Ovary (tissue), 7 donors: ENCODE measurements at regions not wholly inside any gene's neighbourhood (a gene's known extent, or its start where the extent isn't known, plus 50 kb on each side); places are given as distances from the start of the nearest gene placed in this dataset.

ENCODE experiments used
- DNase-seq, 5 donors: peaks; one replicate each; pipeline ENCODE4 v3.0.0-alpha.2; 2019 to 2020
- H3K27ac ChIP-seq, 2 donors: fragments of 200-600 bp; one replicate each; pipeline versions ENCODE4 v1.5.1 to v1.8.0; 2019 to 2022
- H3K27me3 ChIP-seq: fragments of 200-600 bp; one replicate; pipeline ENCODE4 v1.8.0; 2022
- H3K36me3 ChIP-seq: fragments of 200-600 bp; sonication (generic); one replicate; pipeline ENCODE4 v1.5.1; 2019
- H3K4me1 ChIP-seq: one replicate; pipeline ENCODE4 v1.8.1; 2013; ENCODE audit warnings: mild to moderate bottlenecking, moderate library complexity; ENCODE audit not compliant: insufficient read depth
- H3K4me3 ChIP-seq: fragments of 200-600 bp; sonication (generic); one replicate; pipeline ENCODE4 v1.5.1; 2017
- H3K9me3 ChIP-seq, 2 donors: fragments of 200-600 bp in 1 of 2; sonication (generic) in 1 of 2; one replicate each; pipeline versions ENCODE4 v1.5.1 to v1.8.1; 2013 to 2019; ENCODE audit warnings: mild to moderate bottlenecking in 1 of 2, moderate library complexity in 1 of 2
- EP300 ChIP-seq: sonication (generic); formaldehyde crosslinking; IDR thresholded peaks from one replicate; pipeline ENCODE4 v1.6.1; 2017; ENCODE audit warnings: antibody characterized with exemption
- POLR2A ChIP-seq: fragments of 450-650 bp; IDR thresholded peaks from one replicate; pipeline ENCODE4 v1.6.1; 2017; ENCODE audit warnings: antibody characterized with exemption, mild to moderate bottlenecking, moderate library complexity
- WGBS, 3 donors: extraction: QIAGEN DNeasy Blood & Tissue Kit in 1 of 3; methylation state at CpG; one replicate each; pipeline versions ENCODE4 v1.1.5 to v1.1.7; 2013 to 2017; 5-methylcytosine and 5-hydroxymethylcytosine counted together
- intact Hi-C, 4 donors: fragments of 100-400 bp; cut with DNase I; formaldehyde crosslinking; loops; one replicate each; pipeline versions ENCODE4 v1.11.0 to v1.15.1; 2022 to 2023
- TF ChIP-seq, protein P1 (sequence below), 3 donors: fragments of 450-650 bp in 2 of 3; fragments of 200-600 bp in 1 of 3; IDR thresholded peaks; one replicate each; pipeline versions ENCODE4 v1.5.1 to v1.8.0; 2016 to 2022; ENCODE audit warnings: antibody characterized with exemption in 3 of 3, mild to moderate bottlenecking in 1 of 3
- donor health status: DM: no; HTN: no; CAD: no; lungs with moderate emphysema.
- donor health status: DM: no; HTN: no; CAD: no.
- donor health status: Bipolar disorder and iron deficiency.
- donor health status: DM: no; HTN: no; CAD: no.
- donor health status: DM: yes; HTN: yes; CAD: no.

DNA sequence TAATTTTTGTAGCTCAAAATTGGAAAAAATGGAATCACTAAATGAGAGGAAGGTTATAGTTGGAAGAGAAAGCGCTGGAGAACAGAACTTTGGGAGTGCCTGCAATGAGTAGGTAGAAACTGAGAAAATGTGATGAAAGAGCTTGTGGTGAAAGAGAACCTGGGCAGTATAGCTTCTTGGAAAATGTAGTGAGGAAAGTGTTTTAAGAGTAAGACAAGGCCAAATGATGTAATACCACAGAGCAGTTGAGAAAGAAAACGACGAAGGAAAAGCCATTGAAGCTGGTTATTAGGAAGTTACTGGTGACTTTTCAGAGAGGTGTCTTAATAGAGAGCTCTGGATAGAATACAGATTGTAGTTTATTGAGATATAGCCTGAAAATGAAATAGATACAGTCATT, 255.3 kb downstream of the AEBP2 start:
- H3K4me1 ChIP-seq = no peaks in the 10 kb centered on the region
- H3K4me3 ChIP-seq = no peak overlapping the region
- H3K9me3 ChIP-seq = no peaks in the 10 kb centered on the region
- no peak for DNase-seq
- H3K27ac ChIP-seq = no peak overlapping the region
- no peak for TF ChIP-seq EP300
- TF ChIP-seq POLR2A = no peak
- TF ChIP-seq, protein P1, sequence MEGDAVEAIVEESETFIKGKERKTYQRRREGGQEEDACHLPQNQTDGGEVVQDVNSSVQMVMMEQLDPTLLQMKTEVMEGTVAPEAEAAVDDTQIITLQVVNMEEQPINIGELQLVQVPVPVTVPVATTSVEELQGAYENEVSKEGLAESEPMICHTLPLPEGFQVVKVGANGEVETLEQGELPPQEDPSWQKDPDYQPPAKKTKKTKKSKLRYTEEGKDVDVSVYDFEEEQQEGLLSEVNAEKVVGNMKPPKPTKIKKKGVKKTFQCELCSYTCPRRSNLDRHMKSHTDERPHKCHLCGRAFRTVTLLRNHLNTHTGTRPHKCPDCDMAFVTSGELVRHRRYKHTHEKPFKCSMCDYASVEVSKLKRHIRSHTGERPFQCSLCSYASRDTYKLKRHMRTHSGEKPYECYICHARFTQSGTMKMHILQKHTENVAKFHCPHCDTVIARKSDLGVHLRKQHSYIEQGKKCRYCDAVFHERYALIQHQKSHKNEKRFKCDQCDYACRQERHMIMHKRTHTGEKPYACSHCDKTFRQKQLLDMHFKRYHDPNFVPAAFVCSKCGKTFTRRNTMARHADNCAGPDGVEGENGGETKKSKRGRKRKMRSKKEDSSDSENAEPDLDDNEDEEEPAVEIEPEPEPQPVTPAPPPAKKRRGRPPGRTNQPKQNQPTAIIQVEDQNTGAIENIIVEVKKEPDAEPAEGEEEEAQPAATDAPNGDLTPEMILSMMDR (IDR thresholded peaks at IDR 0.05) = no peak
- no peaks in the 10 kb centered on the region for H3K36me3 ChIP-seq
- H3K27me3 ChIP-seq = no peaks in the 10 kb centered on the region
- intact Hi-C loops = no loop called here
- WGBS, 3 donors = 41 to 64% (median 52%) methylated on average over 3 of the region's 3 CpGs

DNA sequence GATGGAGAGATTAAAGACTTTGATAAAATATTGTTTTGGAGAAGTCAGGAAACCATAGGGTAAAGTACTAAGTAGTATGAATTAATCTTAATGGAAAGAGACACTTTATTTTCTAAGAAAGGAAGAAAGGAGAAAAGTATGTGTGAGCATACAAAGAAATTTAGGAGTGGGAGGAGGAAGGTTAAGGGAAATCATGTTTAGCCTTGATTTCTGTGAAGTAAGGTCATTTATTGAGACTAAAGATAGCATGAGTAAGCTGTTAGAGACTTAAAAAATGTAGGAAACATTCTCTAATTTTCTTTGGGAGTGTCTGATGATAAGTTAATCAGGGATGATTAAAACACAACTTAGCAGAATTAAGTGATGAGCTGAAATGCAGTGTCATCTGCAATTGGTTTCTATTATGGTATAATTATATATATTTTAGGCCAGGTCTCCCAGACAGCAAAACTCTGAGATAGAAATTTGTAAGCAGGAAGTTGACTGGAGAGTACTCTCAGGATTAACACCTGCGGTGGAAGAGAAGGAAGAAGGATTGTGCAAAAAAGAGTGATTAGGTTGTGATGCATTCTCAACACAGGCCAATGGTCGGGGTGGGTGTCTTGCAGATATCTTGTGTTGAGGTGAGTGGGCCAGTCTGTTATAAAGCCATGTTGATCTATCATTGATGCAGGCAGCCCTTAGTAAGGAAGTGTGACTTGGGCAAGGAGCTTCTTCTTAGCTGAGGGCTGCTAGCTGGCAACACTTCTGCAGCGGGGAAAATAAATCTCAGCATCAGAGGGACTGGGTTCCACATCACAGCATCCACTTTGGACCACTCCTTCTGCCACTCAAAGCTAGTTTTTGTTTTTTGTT, 256.2 kb downstream of the AEBP2 start:
- H3K9me3 ChIP-seq = no peaks in the 10 kb centered on the region
- intact Hi-C loops = no loop called here
- TF ChIP-seq, protein P1 (IDR thresholded peaks at IDR 0.05) = no peak
- TF ChIP-seq POLR2A (no peak), EP300 (no peak)
- H3K27me3 ChIP-seq = no peaks in the 10 kb centered on the region
- no peak overlapping the region for H3K27ac ChIP-seq
- H3K4me1 ChIP-seq = no peaks in the 10 kb centered on the region
- H3K36me3 ChIP-seq = no peaks in the 10 kb centered on the region
- WGBS, 3 donors = 64 to 75% (median 69%) methylated on average over 3 of the region's 3 CpGs
- no peak for DNase-seq
- no peak overlapping the region for H3K4me3 ChIP-seq

DNA sequence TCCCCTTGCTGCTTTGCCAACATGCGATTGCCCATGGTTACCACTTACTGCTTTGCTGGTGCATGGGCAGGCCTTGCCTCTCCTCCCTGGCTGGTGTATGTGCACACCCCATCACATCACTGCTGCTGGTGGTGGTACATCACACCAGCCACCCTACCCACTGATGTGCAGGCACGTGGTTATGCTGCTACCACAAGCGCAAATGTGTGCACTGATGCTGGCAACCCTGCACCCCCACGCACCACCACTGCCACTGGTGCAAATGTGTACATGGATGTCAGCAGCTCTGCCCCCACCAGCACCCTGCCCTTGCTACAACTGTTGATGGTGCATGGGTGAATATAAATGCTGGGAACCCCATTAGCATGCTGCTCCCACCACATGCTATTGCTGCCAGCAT, 261.7 kb downstream of the AEBP2 start:
- no peak overlapping the region for H3K4me3 ChIP-seq
- DNase-seq = no peak
- no peak for TF ChIP-seq POLR2A
- no peaks in the 10 kb centered on the region for H3K36me3 ChIP-seq
- WGBS, 3 donors = 78 to 94% (median 86%) methylated on average over 4 of the region's 4 CpGs
- H3K27ac ChIP-seq = no peak overlapping the region
- no peaks in the 10 kb centered on the region for H3K9me3 ChIP-seq
- H3K27me3 ChIP-seq = no peaks in the 10 kb centered on the region
- intact Hi-C loops = no loop called here
- no peaks in the 10 kb centered on the region for H3K4me1 ChIP-seq

DNA sequence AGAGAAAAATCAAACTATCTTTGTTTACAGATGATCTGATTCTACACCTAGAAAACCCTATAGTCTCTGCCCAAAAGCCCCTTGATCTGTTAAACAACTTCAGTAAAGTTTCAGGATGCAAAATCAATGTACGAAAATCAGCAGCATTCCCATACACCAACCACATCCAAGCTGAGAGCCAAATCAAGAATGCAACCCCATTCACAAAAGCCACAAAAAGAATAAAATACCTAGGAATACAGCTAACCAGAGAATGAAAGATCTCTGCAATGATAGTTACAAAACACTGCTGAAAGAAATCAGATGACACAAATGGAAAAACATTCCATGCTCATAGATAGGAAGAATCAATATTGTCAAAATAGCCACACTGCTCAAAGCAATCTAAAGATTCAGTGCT, 265.7 kb downstream of the AEBP2 start:
- Histone ChIP-seq H3K36me3 (no peaks in the 10 kb centered on the region), H3K27me3 (no peaks in the 10 kb centered on the region), H3K4me1 (no peaks in the 10 kb centered on the region), H3K27ac (no peak overlapping the region), H3K9me3 (no peaks in the 10 kb centered on the region), H3K4me3 (no peak overlapping the region)
- 94 to 97% (median 95%) methylated on average over 1 of the region's 1 CpG for WGBS, 3 donors
- no peak for DNase-seq
- intact Hi-C loops = no loop called here
- TF ChIP-seq, protein P1 (IDR thresholded peaks at IDR 0.05) = no peak
- TF ChIP-seq EP300 (no peak), POLR2A (no peak)

DNA sequence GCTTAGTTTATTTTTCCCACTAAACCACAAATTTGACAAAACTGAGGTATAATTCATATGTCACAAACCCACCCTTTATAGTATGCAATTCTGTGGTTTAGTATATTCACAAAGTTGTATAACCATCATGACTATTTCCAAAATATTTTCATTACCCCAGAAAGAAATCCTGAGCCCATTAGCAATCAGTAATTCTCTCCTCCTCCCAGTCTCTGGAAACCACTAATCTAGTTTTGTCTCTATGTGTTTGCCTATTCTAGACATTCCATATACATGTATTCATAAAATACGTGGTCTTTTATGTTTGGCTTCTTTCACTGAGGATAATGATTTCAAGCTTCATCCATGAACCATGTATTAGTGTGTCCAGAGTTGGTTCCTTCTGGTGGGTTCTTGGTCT, 267.6 kb downstream of the AEBP2 start:
- 87 to 95% (median 94%) methylated on average over 1 of the region's 1 CpG for WGBS, 3 donors
- no peaks in the 10 kb centered on the region for H3K27me3 ChIP-seq
- DNase-seq = no peak
- no peaks in the 10 kb centered on the region for H3K9me3 ChIP-seq
- intact Hi-C loops = no loop called here
- no peaks in the 10 kb centered on the region for H3K36me3 ChIP-seq
- H3K4me3 ChIP-seq = no peak overlapping the region
- H3K4me1 ChIP-seq = no peaks in the 10 kb centered on the region
- no peak for TF ChIP-seq EP300
- no peak for TF ChIP-seq POLR2A
- TF ChIP-seq, protein P1 (IDR thresholded peaks at IDR 0.05) = no peak
- no peak overlapping the region for H3K27ac ChIP-seq
